Mesenchymal stem cell (in vitro differentiated cells and primary cell): ENCODE measurements at regions not wholly inside any gene's neighbourhood (a gene's known extent, or its start where the extent isn't known, plus 50 kb on each side); places are given as distances from the start of the nearest gene placed in this dataset. TPM values are rescaled to one million over a fixed set of nuclear protein-coding genes. Genes with fewer than 3 reads are reported as not detected.

ENCODE experiments used
- DNase-seq: peaks from one replicate; pipeline ENCODE4 v3.0.0-alpha.2; 2013
- H2AFZ ChIP-seq: one replicate; pipeline ENCODE4 v1.6.1; 2013; ENCODE audit warnings: low read depth, mild to moderate bottlenecking, control low read depth, inconsistent platforms, low read length, moderate library complexity
- H2AK5ac ChIP-seq: 2 replicates; pipeline ENCODE4 v1.6.1; 2013; ENCODE audit warnings: low read length, moderate library complexity, mild to moderate bottlenecking, inconsistent platforms; ENCODE audit not compliant: severe bottlenecking
- H2BK120ac ChIP-seq: one replicate; pipeline ENCODE4 v1.6.1; 2013; ENCODE audit warnings: low read depth, mild to moderate bottlenecking, inconsistent platforms, low read length, moderate library complexity
- H2BK12ac ChIP-seq, 2 experiments: one replicate each; pipeline ENCODE4 v1.6.1; 2013; ENCODE audit warnings: inconsistent platforms in 2 of 2, low read length in 2 of 2, mild to moderate bottlenecking in 2 of 2, moderate library complexity in 2 of 2, control low read depth in 1 of 2
- H2BK15ac ChIP-seq: one replicate; pipeline ENCODE4 v1.6.1; 2013; ENCODE audit warnings: mild to moderate bottlenecking, low read depth, inconsistent platforms; ENCODE audit not compliant: poor library complexity, severe bottlenecking
- H2BK5ac ChIP-seq: 2 replicates; pipeline ENCODE4 v1.6.1; 2013; ENCODE audit warnings: low read depth, mild to moderate bottlenecking, low read length, control low read depth, inconsistent platforms; ENCODE audit not compliant: poor library complexity, severe bottlenecking
- H3K14ac ChIP-seq, 2 experiments: one replicate each; pipeline ENCODE4 v1.6.1; 2013; ENCODE audit warnings: inconsistent platforms in 2 of 2, low read length in 2 of 2, control low read depth in 1 of 2, mild to moderate bottlenecking in 1 of 2, moderate library complexity in 1 of 2
- H3K18ac ChIP-seq, 2 experiments: one replicate each; pipeline ENCODE4 v1.6.1; 2013; ENCODE audit warnings: inconsistent platforms in 2 of 2, low read length in 2 of 2, control low read depth in 1 of 2, low read depth in 1 of 2, mild to moderate bottlenecking in 1 of 2
- H3K23ac ChIP-seq, 2 experiments: one replicate each; pipeline ENCODE4 v1.6.1; 2013; ENCODE audit warnings: inconsistent platforms in 2 of 2, low read length in 2 of 2, mild to moderate bottlenecking in 2 of 2, moderate library complexity in 2 of 2, control low read depth in 1 of 2
- H3K27ac ChIP-seq: 2 replicates; pipeline ENCODE4 v1.5.1; 2013; ENCODE audit warnings: mild to moderate bottlenecking, moderate library complexity, low read length, control low read depth, inconsistent platforms; ENCODE audit not compliant: poor library complexity, severe bottlenecking
- H3K27me3 ChIP-seq, 2 experiments: 2 replicates each; pipeline versions ENCODE4 v1.6.1 to v1.7.0; 2013; ENCODE audit warnings: low read length in 2 of 2, mild to moderate bottlenecking in 2 of 2, moderate library complexity in 2 of 2, control low read depth in 1 of 2, inconsistent platforms in 1 of 2; ENCODE audit not compliant: control insufficient read depth in 1 of 2, insufficient read depth in 1 of 2
- H3K36me3 ChIP-seq, 2 experiments: 2 replicates each; pipeline versions ENCODE4 v1.6.1 to v1.7.0; 2013; ENCODE audit warnings: low read length in 2 of 2, control low read depth in 1 of 2, inconsistent platforms in 1 of 2, low read depth in 1 of 2, mild to moderate bottlenecking in 1 of 2; ENCODE audit not compliant: insufficient read depth in 2 of 2, control insufficient read depth in 1 of 2
- H3K4ac ChIP-seq, 2 experiments: one replicate each; pipeline ENCODE4 v1.6.1; 2013; ENCODE audit warnings: inconsistent platforms in 2 of 2, low read length in 2 of 2, mild to moderate bottlenecking in 2 of 2, moderate library complexity in 2 of 2, control low read depth in 1 of 2, low read depth in 1 of 2
- H3K4me1 ChIP-seq: 2 replicates; pipeline ENCODE4 v1.6.1; 2013; ENCODE audit warnings: low read depth, low read length, control low read depth; ENCODE audit not compliant: control insufficient read depth, insufficient read depth
- H3K4me2 ChIP-seq: 2 replicates; pipeline ENCODE4 v1.6.1; 2013; ENCODE audit warnings: low read length, mild to moderate bottlenecking, inconsistent platforms; ENCODE audit not compliant: poor library complexity, severe bottlenecking
- H3K4me3 ChIP-seq, 2 experiments: 2 replicates each; pipeline versions ENCODE4 v1.5.1 to v1.7.0; 2013; ENCODE audit warnings: low read length in 2 of 2, mild to moderate bottlenecking in 2 of 2, control low read depth in 1 of 2, low read depth in 1 of 2; ENCODE audit not compliant: insufficient read depth in 1 of 2
- H3K79me1 ChIP-seq: replicated peaks from 2 replicates; pipeline ENCODE4 v1.6.1; 2013; ENCODE audit warnings: mild to moderate bottlenecking, control low read depth, low read length, inconsistent platforms; ENCODE audit not compliant: poor library complexity, severe bottlenecking
- H3K9ac ChIP-seq: 2 replicates; pipeline ENCODE4 v1.7.0; 2013; ENCODE audit warnings: mild to moderate bottlenecking, low read length, moderate library complexity
- H3K9me3 ChIP-seq: 2 replicates; pipeline ENCODE4 v1.7.0; 2013; ENCODE audit warnings: mild to moderate bottlenecking, low read length; ENCODE audit not compliant: control insufficient read depth
- H4K8ac ChIP-seq: one replicate; pipeline ENCODE4 v1.6.1; 2013; ENCODE audit warnings: inconsistent platforms, mild to moderate bottlenecking, low read length, moderate library complexity
- H4K91ac ChIP-seq: one replicate; pipeline ENCODE4 v1.6.1; 2013; ENCODE audit warnings: mild to moderate bottlenecking, low read length, inconsistent platforms
- WGBS: methylation state at CpG from one replicate; pipeline ENCODE4 v1.1.7; 2013; ENCODE audit warnings: mixed read lengths; 5-methylcytosine and 5-hydroxymethylcytosine counted together
- small RNA-seq: library from polyadenylated mRNA; stranded (forward); fragments of <200 nt; extraction: miRNeasy Mini kit (QIAGEN cat#:217004); gene quantifications from one replicate; pipeline ENCODE3, GENCODE V24; 2013; ENCODE audit warnings: low read depth

DNA sequence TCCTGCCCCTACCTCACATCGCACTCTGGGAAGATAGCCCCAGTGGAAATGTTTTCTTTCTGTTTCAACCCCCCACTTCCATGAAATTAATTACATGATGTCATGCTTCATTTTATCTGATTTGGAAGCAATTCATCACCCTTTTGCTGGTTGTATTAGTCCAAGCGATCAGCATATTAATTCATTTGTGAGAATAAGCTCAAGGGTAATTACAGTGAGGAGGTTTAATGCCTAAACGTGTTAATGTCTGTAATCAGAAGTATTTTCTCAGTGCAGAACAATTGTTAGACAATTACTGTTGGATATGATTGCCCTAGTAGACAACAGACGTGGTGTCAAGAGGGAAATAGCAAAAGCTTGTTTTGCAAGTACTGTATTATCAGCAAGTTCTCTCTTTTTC, 746.3 kb downstream of the CPS1 start:
- no peak overlapping the region for H3K18ac ChIP-seq
- no peaks in the 10 kb centered on the region for H3K79me1 ChIP-seq
- H3K4me2 ChIP-seq, result no peak overlapping the region
- H3K27me3 ChIP-seq, result no peaks in the 10 kb centered on the region
- no peaks in the 10 kb centered on the region for H3K36me3 ChIP-seq
- no peak overlapping the region for H2AK5ac ChIP-seq
- no peak overlapping the region for H3K4ac ChIP-seq
- H2BK12ac ChIP-seq, result no peak overlapping the region
- DNase-seq, result no peak
- H3K4me1 ChIP-seq, result no peaks in the 10 kb centered on the region
- WGBS, result 65% methylated on average over 3 of the region's 4 CpGs
- H2BK15ac ChIP-seq, result no peak overlapping the region
- no peak overlapping the region for H3K4me3 ChIP-seq
- no peak overlapping the region for H3K9ac ChIP-seq
- H3K14ac ChIP-seq, result no peak overlapping the region
- H2BK120ac ChIP-seq, result no peak overlapping the region
- H3K27ac ChIP-seq, result no peak overlapping the region
- H3K23ac ChIP-seq, result no peak overlapping the region
- no peak overlapping the region for H4K8ac ChIP-seq
- H3K9me3 ChIP-seq, result peaks cover 2% of the 10 kb centered on the region
- no peak overlapping the region for H4K91ac ChIP-seq
- H2BK5ac ChIP-seq, result no peak overlapping the region
- H2AFZ ChIP-seq, result no peak overlapping the region

DNA sequence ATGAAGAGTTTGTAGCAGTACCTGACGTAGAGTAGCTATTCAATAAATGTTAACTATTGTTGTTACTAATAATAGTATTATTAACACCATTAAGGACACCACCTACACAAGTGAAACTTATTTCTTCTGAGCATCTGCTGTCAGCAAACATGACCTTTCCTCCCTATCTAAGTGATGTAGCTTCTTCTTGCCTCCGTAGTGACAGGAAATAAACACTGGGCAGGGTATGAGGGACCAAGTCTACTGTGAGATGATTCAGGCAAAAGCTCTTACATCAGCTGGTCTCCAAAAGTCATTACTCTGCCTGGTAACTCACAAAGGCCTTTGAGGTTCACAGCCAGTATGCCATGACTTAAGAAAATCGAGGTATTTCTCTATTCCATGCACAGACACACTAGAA, 750.5 kb downstream of the CPS1 start:
- H4K8ac ChIP-seq, result no peak overlapping the region
- no peak overlapping the region for H2AFZ ChIP-seq
- no peak overlapping the region for H3K27ac ChIP-seq
- no peak overlapping the region for H2BK15ac ChIP-seq
- WGBS, result 35% methylated on average over 2 of the region's 3 CpGs
- no peak overlapping the region for H2AK5ac ChIP-seq
- no peak overlapping the region for H3K18ac ChIP-seq
- no peaks in the 10 kb centered on the region for H3K36me3 ChIP-seq
- H2BK12ac ChIP-seq, result no peak overlapping the region
- no peak overlapping the region for H4K91ac ChIP-seq
- no peak overlapping the region for H2BK120ac ChIP-seq
- no peak overlapping the region for H3K14ac ChIP-seq
- no peak overlapping the region for H3K9ac ChIP-seq
- no peak overlapping the region for H2BK5ac ChIP-seq
- H3K23ac ChIP-seq, result no peak overlapping the region
- no peak overlapping the region for H3K4ac ChIP-seq
- H3K4me3 ChIP-seq, result no peak overlapping the region
- no peaks in the 10 kb centered on the region for H3K27me3 ChIP-seq
- H3K4me1 ChIP-seq, result no peaks in the 10 kb centered on the region
- H3K9me3 ChIP-seq, result no peaks in the 10 kb centered on the region
- DNase-seq, result no peak
- no peaks in the 10 kb centered on the region for H3K79me1 ChIP-seq
- no peak overlapping the region for H3K4me2 ChIP-seq

Small RNAs in the stretch of these regions (small RNA-seq; reads per million reads assigned to genes)
- not detected for gene AC013404.1
